GM21529 (cell line): ENCODE measurements at regions not wholly inside any gene's neighbourhood (a gene's known extent, or its start where the extent isn't known, plus 50 kb on each side); places are given as distances from the start of the nearest gene placed in this dataset.
"Not testable (repeated sequence)": the region's sequence is repeated elsewhere in the genome, so short reads cannot be mapped to it uniquely, and the experiment has no call there.

ENCODE experiments used
- ATAC-seq: cut with Tn5 transposase; IDR thresholded peaks from one replicate; pipeline ENCODE4 v1.9.1; 2021; ENCODE audit not compliant: unreplicated experiment

DNA sequence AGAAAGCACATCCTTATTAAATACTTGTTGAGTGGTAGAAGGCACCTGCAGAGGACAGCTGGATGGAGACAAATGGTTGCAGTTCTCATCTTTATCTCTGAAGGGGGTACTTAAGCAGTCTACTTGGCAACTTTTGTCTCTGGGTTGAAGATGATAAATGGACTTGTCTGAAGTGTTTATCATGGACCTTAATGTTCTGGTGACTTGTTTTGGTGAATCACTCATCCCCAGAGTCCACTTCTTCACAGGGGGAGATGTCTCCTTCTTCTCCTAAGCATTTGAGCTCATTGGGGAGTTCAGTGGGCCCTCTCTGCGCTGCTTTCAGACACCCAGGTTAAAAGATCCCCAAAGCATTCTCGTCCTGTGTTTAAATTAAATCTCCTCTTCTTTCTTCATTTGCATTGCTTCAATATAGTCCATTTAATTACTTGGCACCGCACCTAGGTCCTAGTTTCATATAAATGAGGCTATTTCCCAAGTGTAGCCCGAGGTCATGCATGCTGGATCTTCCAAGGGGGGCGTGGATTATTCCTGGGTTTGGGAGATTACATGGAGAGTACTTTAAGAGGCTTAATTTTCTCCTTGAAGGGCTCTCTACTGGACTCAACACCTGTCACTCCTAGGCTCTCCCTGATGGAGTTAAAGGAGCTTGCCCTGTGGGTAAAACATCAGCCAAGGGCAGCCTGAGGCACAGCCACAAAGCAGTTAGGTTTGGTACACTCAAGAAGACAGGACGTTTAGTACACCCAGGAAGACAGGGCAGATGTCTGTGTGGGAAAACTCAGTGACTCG is 239.3 kb upstream of the C2CD4B start:
- ATAC-seq = no peak

DNA sequence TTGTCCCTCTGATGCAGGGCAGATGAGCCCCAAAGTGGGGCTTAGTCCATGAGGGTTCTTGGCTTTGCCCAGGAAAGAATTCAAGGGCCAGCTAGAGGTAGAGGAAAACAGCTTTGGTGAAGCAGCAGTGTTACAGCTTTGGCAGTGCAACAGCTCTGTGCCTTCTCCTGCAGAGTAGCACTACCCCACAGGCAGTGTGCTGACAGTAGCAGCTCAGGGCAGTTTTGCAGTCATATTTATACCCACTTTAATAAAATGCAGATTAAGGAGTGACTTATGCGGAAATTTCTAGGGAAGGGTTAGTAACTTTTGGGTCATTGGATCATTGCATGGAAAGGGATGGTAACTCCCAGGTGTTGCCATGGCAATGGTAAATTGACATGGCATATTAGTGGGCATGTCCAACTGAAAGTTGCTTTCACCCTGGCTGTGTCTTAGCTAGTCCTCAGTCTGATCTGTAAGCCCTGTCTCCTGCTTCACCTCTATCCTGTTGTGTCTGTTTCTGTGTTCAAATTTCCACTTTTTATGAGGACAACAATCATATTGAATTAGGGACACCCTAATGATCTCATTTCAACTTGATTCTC is 241.3 kb upstream of the C2CD4B start:
- ATAC-seq = no peak

DNA sequence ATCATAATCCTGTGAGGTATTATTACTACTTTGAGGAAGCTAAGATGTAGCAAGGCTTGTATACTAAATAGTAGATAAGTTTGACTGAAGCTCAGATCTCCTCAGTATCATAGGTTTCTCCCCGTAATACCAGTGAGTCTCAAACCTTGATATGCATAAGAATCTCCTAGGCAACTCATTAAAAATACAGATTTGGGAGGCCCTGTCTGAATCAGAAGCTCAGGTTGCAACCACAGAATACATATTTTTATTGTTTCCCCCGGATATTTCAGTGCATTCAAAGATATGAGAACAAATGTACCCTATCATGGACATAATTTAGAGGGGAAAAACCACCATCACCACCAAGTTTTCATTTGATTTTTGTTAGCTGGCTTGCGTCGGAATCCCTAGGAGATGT is 242.1 kb upstream of the C2CD4B start:
- ATAC-seq = no peak

DNA sequence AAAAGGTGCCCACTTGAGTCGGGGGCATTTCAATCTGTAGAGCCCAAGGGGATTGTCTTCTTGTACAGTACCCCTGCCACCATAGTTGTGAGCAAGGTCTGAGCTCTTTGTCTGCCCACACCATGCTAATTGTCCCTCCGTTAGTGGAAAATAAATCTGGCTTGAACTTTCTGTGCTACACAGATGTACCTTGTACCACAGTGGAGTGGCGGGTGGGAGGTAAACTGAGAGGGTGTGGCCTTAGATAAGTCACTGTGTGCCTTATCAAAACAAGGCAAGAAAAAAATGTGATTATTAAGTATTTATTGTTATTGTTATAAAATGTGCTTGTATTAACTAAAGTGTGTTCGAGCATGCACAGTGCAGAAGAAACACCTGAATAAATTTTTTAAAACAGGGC is 242.9 kb upstream of the C2CD4B start:
- ATAC-seq = no peak

DNA sequence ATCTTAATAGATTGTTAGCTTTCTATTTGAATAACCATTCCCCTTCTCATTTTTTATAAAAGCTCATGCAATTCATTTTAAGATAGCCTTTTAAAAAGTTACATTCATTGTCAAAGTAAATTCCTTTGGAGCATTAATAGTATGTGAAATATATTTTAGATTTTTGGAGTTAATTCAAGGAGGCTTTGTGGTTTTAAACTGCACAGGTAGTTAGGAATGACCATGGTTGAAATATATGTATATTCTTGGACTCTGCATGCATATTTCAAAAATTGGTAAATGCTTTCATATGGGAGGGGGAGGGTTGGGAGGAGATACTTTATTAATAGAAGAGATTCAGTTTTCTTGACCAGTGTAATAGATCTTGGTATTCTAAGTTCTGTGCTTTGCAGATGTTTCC is 244.4 kb upstream of the C2CD4B start:
- ATAC-seq = no peak

DNA sequence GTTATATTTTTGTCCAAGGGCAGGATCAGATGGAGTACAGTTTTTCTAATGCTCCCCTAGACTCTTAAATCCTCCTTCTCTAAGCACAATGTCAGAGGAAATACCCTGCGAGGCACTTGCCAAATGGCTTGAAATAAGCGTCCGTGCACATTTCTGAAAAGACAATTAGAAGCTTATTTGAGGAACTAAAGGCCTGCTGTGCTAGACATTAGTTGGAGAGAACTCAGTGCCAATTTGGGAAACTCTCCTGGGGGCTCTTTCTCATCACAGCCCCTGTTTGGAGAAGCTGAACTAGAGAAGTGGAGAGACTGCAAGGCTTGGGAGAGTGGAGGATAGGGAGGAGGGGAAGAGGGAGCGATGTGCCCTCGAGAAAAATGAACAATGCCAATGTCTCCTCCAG is 247.6 kb upstream of the C2CD4B start:
- no peak for ATAC-seq

DNA sequence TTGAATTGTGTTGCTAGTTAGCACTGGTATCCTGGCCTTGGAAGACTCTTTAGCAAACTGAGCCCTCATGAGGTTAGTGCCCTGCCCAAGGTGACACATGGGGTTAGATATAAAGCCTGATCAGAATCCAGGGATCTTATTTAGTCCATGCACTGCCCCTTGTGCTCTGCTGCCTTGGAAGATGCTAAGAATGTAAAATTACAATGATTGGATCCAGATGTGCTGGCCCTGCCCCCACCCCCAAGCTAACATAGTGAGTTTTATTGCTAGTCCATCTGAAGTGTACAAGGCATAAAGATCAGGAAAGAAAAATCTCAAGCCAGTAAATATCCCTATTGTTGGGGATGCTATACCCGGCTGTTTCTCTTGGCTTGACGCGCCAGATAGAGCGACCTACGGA is 248.1 kb upstream of the C2CD4B start:
- ATAC-seq = no peak

DNA sequence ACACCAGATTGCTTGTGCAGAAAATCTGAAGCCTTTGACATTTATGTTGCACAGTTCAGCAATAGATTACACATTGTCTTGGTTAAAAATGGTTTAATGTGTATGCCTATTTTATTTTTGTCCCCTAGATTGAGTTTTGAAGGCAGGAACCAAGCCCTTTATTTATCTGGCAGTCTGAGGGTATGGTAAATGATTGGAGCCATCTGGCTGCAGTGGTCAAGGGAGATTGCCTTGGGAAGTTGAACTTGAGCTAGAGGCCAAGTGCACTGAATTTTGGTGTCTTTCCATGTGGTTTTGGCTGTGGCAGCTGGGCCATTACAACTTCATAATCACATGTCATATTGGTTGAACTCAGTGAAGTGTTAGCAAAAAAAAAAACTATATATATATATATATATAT is 248.7 kb upstream of the C2CD4B start:
- ATAC-seq = no peak

DNA sequence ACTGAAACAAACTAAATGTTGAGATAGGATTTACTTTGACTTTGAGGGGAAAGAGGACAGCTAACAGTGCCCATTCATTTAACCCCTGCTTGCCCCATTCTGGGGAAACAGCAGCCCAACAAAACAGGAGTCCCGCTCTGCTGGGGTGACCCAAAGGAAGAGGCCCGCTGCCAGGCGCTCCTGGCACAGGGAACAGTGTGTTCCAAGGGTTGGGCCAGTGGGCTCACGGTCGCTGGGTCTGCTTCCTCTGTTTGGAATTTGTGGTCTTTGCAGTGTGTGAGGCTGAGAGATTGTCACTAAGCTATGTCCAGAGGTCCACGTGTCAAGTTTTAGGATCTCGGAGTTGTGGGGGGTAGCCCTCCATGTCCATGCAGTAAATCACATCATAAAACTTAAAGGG is 250.4 kb upstream of the C2CD4B start:
- ATAC-seq = no peak

DNA sequence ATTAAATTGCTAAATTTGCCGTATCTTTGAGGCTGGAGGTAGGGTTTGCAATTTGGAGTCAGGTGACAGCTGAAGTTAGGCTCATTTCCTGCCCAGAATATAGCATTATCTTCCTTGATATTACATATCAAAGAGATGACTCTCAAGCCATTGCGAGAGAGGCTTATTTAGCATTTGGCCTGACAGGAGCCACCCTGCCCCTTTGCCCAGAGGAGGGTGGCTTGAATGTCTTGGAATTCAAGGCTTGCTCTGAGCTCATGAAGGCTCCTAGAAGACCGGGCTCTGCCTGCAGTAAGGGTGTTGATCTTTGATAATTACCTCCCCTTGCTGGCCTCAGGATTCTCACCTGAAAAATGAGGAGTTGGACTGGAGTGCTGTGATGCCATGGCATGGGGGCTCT is 251.4 kb upstream of the C2CD4B start:
- ATAC-seq = no peak

DNA sequence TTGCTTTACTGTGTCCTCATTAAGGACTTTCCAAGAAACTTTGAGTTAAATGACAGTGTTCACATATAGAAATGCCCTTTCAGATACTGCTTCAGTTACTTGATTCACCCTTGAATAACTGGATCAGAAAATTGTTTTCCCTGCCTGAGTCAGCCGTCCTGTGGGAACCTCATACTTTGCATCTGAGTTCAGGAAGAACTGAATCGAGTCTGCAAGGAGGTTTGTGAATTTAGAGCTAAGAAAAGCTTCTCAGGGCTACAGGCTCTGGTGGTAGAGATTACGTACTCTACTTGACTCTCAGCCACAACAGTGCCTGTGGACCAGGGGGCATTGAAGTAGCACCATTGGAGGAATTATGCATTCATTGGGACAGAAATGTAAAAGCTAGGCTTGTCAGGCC is 252.4 kb upstream of the C2CD4B start:
- ATAC-seq = no peak

DNA sequence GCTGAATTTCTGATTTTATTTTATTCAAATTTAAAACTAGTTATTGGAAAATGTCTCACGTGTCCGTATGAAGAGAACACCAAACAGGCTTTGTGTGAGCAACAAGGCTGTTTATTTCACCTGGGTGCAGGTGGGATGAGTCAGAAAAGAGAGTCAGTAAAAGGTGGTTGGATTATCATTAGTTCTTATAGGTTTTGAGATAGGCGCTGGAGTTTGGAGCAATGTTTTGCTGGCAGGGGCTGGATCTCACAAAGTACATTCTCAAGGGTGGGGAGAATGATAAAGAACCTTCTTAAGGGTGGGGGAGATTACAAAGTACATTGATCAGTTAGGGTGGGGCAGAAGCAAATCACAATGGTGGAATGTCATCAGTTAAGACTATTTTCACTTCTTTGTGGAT is 253.4 kb upstream of the C2CD4B start:
- ATAC-seq = not testable (repeated sequence)

DNA sequence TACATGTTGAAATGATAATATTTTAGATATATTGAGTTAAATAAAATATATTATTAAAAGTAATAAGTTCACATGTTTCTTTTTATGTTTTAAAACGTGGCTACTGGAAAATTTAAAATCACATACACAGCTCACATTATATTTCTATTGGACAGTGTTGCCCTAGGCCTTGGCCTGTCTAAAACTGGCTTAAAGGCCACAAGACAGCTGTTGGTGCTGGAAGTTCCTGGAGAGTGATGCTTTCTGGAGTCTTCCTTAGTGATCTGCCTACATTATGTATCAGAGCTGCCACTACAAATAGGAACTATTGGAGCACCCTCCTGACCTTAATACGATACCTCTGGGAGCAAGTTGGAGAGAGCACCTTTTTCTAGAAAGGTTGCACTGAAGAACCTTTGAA is 254.1 kb upstream of the C2CD4B start:
- ATAC-seq = no peak

DNA sequence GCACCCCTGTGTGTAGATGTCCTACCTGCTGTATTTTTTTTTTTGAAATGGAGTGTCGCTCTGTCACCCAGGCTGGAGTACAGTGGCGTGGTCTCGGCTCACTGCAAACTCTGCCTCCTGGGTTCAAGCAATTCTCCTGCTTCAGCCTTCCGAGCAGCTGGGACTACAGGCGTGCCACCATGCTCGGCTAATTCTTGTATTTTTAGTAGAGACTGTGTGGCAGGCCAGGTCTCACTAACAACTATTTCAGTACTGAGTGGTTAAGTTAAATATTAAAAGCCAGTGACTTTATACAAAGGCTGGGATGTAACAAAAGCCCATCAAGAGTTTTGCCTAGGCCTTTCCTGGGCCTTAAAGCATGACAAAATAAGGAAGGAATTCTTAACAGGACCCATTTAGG is 255.3 kb upstream of the C2CD4B start:
- ATAC-seq = not testable (repeated sequence)

DNA sequence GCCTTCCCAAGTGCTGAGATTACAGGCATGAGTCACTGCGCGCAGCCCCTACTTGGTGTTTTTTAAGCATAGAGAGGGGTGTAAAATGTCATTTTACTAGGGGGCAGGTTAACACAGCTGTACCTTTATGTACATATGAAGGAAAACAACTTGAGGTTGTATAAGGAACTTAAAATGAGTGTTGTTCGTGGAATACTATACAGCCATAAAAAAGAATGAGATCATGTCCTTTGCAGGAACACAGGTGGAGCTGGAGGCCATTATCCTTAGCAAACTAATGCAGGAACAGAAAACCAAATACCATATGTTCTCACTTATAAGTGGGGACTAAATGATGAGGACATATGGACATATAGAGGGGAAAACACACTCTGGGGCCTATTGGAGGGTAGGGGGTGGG is 256.2 kb upstream of the C2CD4B start:
- no peak for ATAC-seq

DNA sequence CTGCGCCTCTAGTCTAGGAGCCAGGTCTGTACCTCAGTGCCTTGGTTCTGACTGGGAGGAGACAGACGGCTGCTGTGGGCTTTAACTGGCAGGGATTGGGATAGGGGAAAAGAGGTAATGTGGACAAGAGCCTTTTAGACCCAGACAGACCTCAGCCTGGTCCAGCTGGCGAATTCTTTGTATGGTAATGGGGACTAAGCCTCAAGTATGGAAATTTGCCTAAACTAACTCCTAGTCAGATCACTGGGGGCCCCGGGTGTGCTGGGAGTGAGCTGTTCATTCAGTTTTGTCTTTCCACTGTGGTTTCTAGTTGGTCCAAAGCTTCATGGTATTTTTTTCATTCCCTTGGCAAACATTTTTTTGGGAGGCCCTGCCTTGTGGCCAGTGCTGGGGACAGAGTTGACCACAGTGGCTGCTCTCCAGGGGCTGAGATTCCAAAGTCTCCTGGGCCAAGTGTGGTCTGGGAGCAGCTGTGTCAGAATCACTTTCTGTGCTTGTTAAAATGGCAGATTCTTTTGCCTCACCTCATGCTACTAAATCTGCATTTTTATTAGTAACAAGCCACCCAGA is 261.4 kb upstream of the C2CD4B start:
- no peak for ATAC-seq

DNA sequence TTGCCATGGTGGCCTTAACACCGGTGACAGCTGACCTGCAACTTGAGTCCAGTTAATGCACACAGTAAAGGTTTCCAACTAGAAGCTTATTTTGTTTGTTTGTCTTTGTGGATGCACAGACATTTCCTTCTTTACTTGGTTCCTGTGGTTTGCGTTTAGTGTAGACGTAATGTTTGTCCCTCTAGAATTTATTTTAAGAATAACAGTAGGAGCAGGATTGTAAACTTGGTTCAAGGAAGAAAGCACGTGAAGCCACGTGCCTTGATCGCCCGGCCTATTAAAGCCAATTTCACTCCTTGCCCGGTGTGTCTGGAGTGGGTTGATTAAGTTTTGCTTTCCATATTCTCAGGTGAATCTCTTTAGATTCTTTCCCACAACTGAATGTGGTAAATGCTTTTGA is 263.2 kb upstream of the C2CD4B start:
- no peak for ATAC-seq

DNA sequence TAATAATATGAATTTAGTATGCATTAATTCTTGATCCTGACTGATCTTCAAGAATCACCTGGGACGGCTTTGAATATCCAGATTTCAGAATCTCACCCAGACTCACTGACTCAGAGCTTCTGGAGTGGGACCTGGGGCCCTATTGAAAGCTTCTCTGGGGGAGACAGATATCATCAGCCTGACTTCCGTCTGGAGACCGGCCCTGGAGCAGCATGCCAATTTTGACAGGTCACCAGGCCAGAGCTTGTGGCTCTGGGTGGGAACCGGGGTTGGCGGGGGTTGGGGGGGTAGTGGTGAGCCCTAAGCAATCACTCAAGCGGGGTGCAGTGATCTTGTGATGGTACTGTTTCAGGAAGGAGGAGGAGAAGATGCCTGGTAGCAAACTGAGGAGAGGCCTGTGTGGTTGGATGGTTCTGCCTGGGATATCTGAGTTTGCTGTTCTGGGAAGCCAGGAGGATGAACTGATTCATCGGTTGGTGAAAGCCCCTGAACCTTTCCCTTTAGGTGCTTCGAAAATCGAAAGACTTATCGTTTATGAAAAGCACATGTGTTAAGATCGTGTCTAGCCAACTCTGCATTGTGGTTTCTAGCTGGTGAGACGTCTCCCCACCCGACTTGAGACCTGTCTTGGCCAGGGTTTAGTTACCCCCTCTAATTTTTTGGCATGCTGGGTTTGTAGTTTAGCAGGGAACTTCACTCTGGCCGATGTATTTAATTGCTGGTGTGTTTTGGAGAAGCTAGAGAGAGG is 263.9 kb upstream of the C2CD4B start:
- no peak for ATAC-seq

DNA sequence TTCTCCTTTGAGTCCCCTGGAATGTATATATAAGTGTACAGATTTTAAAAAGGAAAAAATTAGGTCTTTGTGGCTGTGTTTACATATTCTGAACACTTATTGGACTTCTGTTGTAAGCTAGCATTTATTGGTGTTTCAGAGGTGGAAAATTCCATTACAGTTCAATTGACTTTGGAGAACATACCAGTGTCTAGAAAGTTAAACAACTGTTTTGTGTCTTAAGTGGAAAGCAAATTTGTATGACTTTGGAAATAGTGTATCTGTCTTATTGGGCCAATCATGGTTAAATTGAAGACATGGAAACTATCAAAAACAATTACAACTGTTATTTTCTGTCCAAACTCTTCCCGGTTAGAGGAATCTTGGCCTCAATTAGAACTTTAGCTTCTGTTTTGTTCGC is 265.0 kb upstream of the C2CD4B start:
- no peak for ATAC-seq

DNA sequence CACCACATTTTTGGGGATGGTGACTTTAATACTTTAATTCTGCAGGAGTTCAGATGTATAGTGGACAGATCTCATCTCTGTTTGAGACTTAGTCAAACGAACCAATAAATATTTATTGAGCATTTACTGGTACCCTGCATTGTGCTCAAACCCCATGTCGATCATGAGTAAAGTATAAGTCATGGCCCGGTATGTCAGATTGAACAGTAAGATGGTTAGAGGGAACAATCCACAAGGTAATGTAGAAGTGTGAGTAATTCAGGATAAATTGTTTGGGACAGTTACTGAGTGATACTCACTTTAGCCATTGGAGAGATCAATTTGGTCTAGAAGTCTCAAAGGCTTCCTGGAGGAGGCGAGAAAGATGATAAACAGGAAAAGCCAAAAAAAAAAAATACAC is 265.5 kb upstream of the C2CD4B start:
- ATAC-seq = no peak

DNA sequence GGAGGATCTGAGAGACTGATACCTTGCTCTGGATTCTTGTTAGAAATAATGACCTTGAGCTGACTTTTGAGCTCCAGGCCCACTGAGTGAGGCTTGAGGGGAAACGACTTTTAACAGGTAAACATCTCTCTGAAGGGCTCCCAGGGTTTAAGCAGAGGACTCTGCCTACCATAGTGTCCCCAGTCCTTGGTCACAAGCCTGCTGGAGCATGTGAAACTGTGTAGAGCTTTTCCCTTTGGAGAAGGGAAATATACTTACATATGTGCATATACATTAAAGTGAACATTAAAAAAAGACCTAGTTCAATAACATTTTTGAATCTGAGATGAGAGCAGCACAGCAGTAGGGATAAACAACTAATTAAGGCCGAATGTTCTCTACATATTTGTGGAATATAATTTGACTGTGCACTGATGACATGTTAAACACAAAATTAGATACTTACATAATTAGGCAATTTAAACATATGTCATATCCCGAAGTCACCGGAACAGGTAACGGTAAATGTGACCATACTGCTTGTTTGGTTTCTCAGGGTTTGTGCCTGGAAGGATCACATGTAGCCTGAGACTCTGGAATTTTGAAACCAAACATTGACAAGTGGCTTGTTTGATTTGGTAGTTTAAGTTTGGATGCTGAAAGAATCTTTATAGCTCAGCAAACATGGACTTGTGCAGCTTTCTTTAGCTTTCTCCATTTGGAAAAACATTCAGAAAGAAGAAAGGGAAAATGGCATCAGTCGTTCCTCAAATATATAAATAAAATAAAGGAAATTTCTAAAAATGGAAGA is 266.1 kb upstream of the C2CD4B start:
- no peak for ATAC-seq
